SK-N-SH treated with all-trans-retinoic acid at 6 μM for 48 hours (cell line): ENCODE measurements at regions not wholly inside any gene's neighbourhood (a gene's known extent, or its start where the extent isn't known, plus 50 kb on each side); places are given as distances from the start of the nearest gene placed in this dataset.

Source experiments
- ARNTL ChIP-seq: fragments of 450-650 bp; formaldehyde crosslinking; IDR thresholded peaks from 2 replicates; pipeline ENCODE4 v1.5.0; 2020; ENCODE audit warnings: low read depth, mild to moderate bottlenecking, moderate library complexity, borderline replicate concordance
- GLIS3 ChIP-seq: fragments of 250-450 bp; sonication (Bioruptor Pico); IDR thresholded peaks from 2 replicates; pipeline ENCODE4 v1.5.0; 2020; ENCODE audit warnings: mild to moderate bottlenecking, moderate library complexity
- OSR1 ChIP-seq: fragments of 250-450 bp; sonication (Bioruptor Pico); IDR thresholded peaks from 2 replicates; pipeline ENCODE4 v1.8.0; 2022; ENCODE audit warnings: moderate library complexity, mild to moderate bottlenecking, inconsistent platforms
- PATZ1 ChIP-seq: fragments of 250-450 bp; sonication (Bioruptor Pico); IDR thresholded peaks from 2 replicates; pipeline ENCODE4 v1.8.0; 2020; ENCODE audit warnings: mild to moderate bottlenecking, moderate library complexity, borderline replicate concordance
- TCF4 ChIP-seq: fragments of 250-450 bp; sonication (Bioruptor Pico); IDR thresholded peaks from 2 replicates; pipeline ENCODE4 v1.8.0; 2021; ENCODE audit warnings: mild to moderate bottlenecking, moderate library complexity, borderline replicate concordance
- ZFP30 ChIP-seq: fragments of 450-650 bp; formaldehyde crosslinking; IDR thresholded peaks from 2 replicates; pipeline ENCODE4 v1.5.0; 2022; ENCODE audit warnings: mild to moderate bottlenecking, moderate library complexity

- TF ChIP-seq ZFP30 (CRISPR knock-in tag) (no peak), PATZ1 (CRISPR knock-in tag) (no peak), OSR1 (CRISPR knock-in tag) (no peak), ARNTL (CRISPR knock-in tag) (no peak), GLIS3 (CRISPR knock-in tag) (no peak), TCF4 (CRISPR knock-in tag) (no peak)
Measured at GRCh38 chr6:68087399-68088133, 547.5 kb upstream of the ADGRB3 start.
